NCI-H526 (cell line): ENCODE measurements at regions not wholly inside any gene's neighbourhood (a gene's known extent, or its start where the extent isn't known, plus 50 kb on each side); places are given as distances from the start of the nearest gene placed in this dataset.

ENCODE experiments used
- DNase-seq, 2 experiments: peaks; one replicate each; lab custom pipeline; 2025; lab: John Stamatoyannopoulos, UW

GRCh38 chr11:106400949-106401570 is 323.6 kb downstream of the AASDHPPT start:
- DNase-seq: no peak

- DNase-seq: no peak
These were observed 326.3 kb downstream of the AASDHPPT start for GRCh38 chr11:106403751-106404150.

GRCh38 chr11:106409222-106409621 is 331.8 kb downstream of the AASDHPPT start:
- no peak for DNase-seq

GRCh38 chr11:106409671-106410070 is 332.2 kb downstream of the AASDHPPT start:
- DNase-seq: no peak

GRCh38 chr11:106410902-106411301 is 333.4 kb downstream of the AASDHPPT start:
- DNase-seq: no peak

- no peak for DNase-seq
These were observed 335.8 kb downstream of the AASDHPPT start for GRCh38 chr11:106413222-106413621.

GRCh38 chr11:106415510-106415909 is 338.0 kb downstream of the AASDHPPT start:
- DNase-seq: peak in 1 of 2 experiments; percentile 25

- DNase-seq: no peak
These were observed 341.3 kb downstream of the AASDHPPT start for GRCh38 chr11:106418791-106419190.

- no peak for DNase-seq
These were observed 342.7 kb downstream of the AASDHPPT start for GRCh38 chr11:106420048-106420665.

- no peak for DNase-seq
These were observed 343.2 kb downstream of the AASDHPPT start for GRCh38 chr11:106420686-106421085.

- peak in 1 of 2 experiments; percentile 14 for DNase-seq
These were observed 344.3 kb downstream of the AASDHPPT start for GRCh38 chr11:106421676-106422292.

GRCh38 chr11:106422583-106422982 is 345.1 kb downstream of the AASDHPPT start:
- no peak for DNase-seq

- no peak for DNase-seq
These were observed 346.6 kb downstream of the AASDHPPT start for GRCh38 chr11:106424111-106424510.

- no peak for DNase-seq
These were observed 348.4 kb downstream of the AASDHPPT start for GRCh38 chr11:106425819-106426218.

GRCh38 chr11:106426696-106427095 is 349.2 kb downstream of the AASDHPPT start:
- no peak for DNase-seq

GRCh38 chr11:106427736-106428135 is 350.3 kb downstream of the AASDHPPT start:
- no peak for DNase-seq

- no peak for DNase-seq
These were observed 364.6 kb downstream of the AASDHPPT start for GRCh38 chr11:106442032-106442431.

GRCh38 chr11:106446302-106446701 is 368.8 kb downstream of the AASDHPPT start:
- no peak for DNase-seq

GRCh38 chr11:106446955-106447354 is 369.5 kb downstream of the AASDHPPT start:
- DNase-seq: no peak

GRCh38 chr11:106447631-106448191 is 370.2 kb downstream of the AASDHPPT start:
- no peak for DNase-seq

GRCh38 chr11:106449763-106450162 is 372.3 kb downstream of the AASDHPPT start:
- DNase-seq: no peak

GRCh38 chr11:106451228-106451922 is 373.9 kb downstream of the AASDHPPT start:
- DNase-seq: no peak
